SK-N-SH (cell line): ENCODE measurements at regions not wholly inside any gene's neighbourhood (a gene's known extent, or its start where the extent isn't known, plus 50 kb on each side); places are given as distances from the start of the nearest gene placed in this dataset.

Experiments
- CTCF ChIA-PET: fragments of 300-600, 350-600 bp; formaldehyde crosslinking; extraction: SDS; loops from one replicate; lab custom pipeline; 2021; lab: Yijun Ruan, JAX
- POLR2A ChIA-PET: fragments of 350-600 bp; sonication (Branson Sonifier 250); formaldehyde crosslinking; extraction: SDS; loops from one replicate; lab custom pipeline; 2020; ENCODE audit warnings: antibody characterized with exemption, inconsistent platforms; lab: Yijun Ruan, JAX
- DNase-seq: peaks from one replicate; pipeline ENCODE4 v3.0.0; 2012
- H2AFZ ChIP-seq: fragments of 200-600 bp; sonication (generic); 2 replicates; pipeline ENCODE4 v1.8.1; 2016; ENCODE audit warnings: antibody characterized with exemption, mild to moderate bottlenecking, low read depth
- H3F3A ChIP-seq: fragments of 200-600 bp; sonication (generic); replicated peaks from 2 replicates; pipeline ENCODE3; 2016; ENCODE audit warnings: antibody characterized with exemption, mild to moderate bottlenecking; ENCODE audit not compliant: insufficient read depth
- H3K27ac ChIP-seq, 2 experiments: fragments of 200-500 bp in 1 of 2; fragments of 200-600 bp in 1 of 2; sonication (Bioruptor generic) in 1 of 2; sonication (generic), shearing (Covaris generic) in 1 of 2; 2 replicates each; pipeline versions ENCODE4 v1.5.1 to v1.6.1; 2014 to 2016; ENCODE audit warnings: low read depth in 2 of 2, inconsistent platforms in 1 of 2, low read length in 1 of 2, mild to moderate bottlenecking in 1 of 2, mixed read lengths in 1 of 2
- H3K27me3 ChIP-seq: fragments of 200-600 bp; sonication (generic), shearing (Covaris generic); 2 replicates; pipeline ENCODE4 v1.6.1; 2016; ENCODE audit warnings: mixed run types; ENCODE audit not compliant: insufficient read depth
- H3K36me3 ChIP-seq, 2 experiments: fragments of 200-500 bp in 1 of 2; fragments of 200-600 bp in 1 of 2; sonication (Bioruptor generic) in 1 of 2; sonication (generic) in 1 of 2; replicated peaks in 1 of 2; 2 replicates each; pipeline versions ENCODE3 to v1.5.1; 2014 to 2016; ENCODE audit warnings: low read length in 1 of 2, mild to moderate bottlenecking in 1 of 2; ENCODE audit not compliant: insufficient read depth in 2 of 2, control insufficient read depth in 1 of 2
- H3K4me1 ChIP-seq, 2 experiments: fragments of 200-500 bp in 1 of 2; fragments of 200-600 bp in 1 of 2; sonication (Bioruptor generic) in 1 of 2; sonication (generic), shearing (Covaris generic) in 1 of 2; 2 replicates each; pipeline versions ENCODE4 v1.5.1 to v1.6.1; 2014 to 2016; ENCODE audit warnings: low read depth in 1 of 2, low read length in 1 of 2, mixed run types in 1 of 2; ENCODE audit not compliant: insufficient read depth in 2 of 2, control insufficient read depth in 1 of 2
- H3K4me2 ChIP-seq: fragments of 200-600 bp; sonication (generic), shearing (Covaris generic); 2 replicates; pipeline ENCODE4 v1.6.1; 2017; ENCODE audit warnings: mixed run types
- H3K4me3 ChIP-seq, 2 experiments: fragments of 200-500 bp in 1 of 2; fragments of 200-600 bp in 1 of 2; sonication (Bioruptor generic) in 1 of 2; sonication (generic), shearing (Covaris generic) in 1 of 2; 2 replicates each; pipeline versions ENCODE4 v1.5.1 to v1.8.1; 2014 to 2016; ENCODE audit warnings: low read depth in 2 of 2, inconsistent platforms in 1 of 2, low read length in 1 of 2, mild to moderate bottlenecking in 1 of 2, mixed read lengths in 1 of 2, moderate library complexity in 1 of 2
- H3K79me2 ChIP-seq: fragments of 200-600 bp; sonication (generic); 2 replicates; pipeline ENCODE4 v1.8.1; 2017; ENCODE audit warnings: mild to moderate bottlenecking; ENCODE audit not compliant: insufficient read depth
- H3K9ac ChIP-seq: fragments of 200-600 bp; sonication (generic); 2 replicates; pipeline ENCODE4 v1.6.1; 2017; ENCODE audit warnings: mixed run types
- H3K9me2 ChIP-seq: fragments of 200-600 bp; sonication (generic); 2 replicates; pipeline ENCODE4 v1.6.1; 2017; ENCODE audit warnings: mixed run types
- H3K9me3 ChIP-seq: fragments of 200-600 bp; sonication (generic); 2 replicates; pipeline ENCODE4 v1.6.1; 2017; ENCODE audit warnings: mixed run types, mild to moderate bottlenecking, moderate library complexity
- H4K20me1 ChIP-seq: fragments of 200-600 bp; sonication (generic); 2 replicates; pipeline ENCODE4 v1.6.1; 2017; ENCODE audit warnings: mild to moderate bottlenecking, mixed run types; ENCODE audit not compliant: insufficient read depth
- CHD2 ChIP-seq: fragments of 150-350 bp; IDR thresholded peaks from 2 replicates; pipeline ENCODE4 v1.6.1; 2018; ENCODE audit warnings: low read length; ENCODE audit not compliant: partially characterized antibody
- CTCF ChIP-seq: fragments of 200-600 bp; sonication (generic); IDR thresholded peaks from 2 replicates; pipeline ENCODE4 v1.6.1; 2017; ENCODE audit warnings: antibody characterized with exemption, mild to moderate bottlenecking, moderate library complexity
- EP300 ChIP-seq, 2 experiments: IDR thresholded peaks; 2 replicates each; pipeline versions ENCODE4 v1.4.0 to v1.6.1; 2012; ENCODE audit warnings: borderline replicate concordance in 1 of 2, low read depth in 1 of 2, low read length in 1 of 2
- FOSL2 ChIP-seq: IDR thresholded peaks from 2 replicates; pipeline ENCODE4 v1.4.0; 2012; ENCODE audit warnings: low read depth, mild to moderate bottlenecking, moderate library complexity, borderline replicate concordance
- GATA2 ChIP-seq: sonication (generic); formaldehyde crosslinking; IDR thresholded peaks from 2 replicates; pipeline ENCODE4 v1.5.0; 2020; ENCODE audit warnings: mild to moderate bottlenecking, missing genetic modification reagents
- IRF3 ChIP-seq: fragments of 150-350 bp; IDR thresholded peaks from 2 replicates; pipeline ENCODE4 v1.6.1; 2016; ENCODE audit warnings: mild to moderate bottlenecking, low read depth, low read length
- JUND ChIP-seq: IDR thresholded peaks from 2 replicates; pipeline ENCODE4 v1.4.0; 2012
- RAD21 ChIP-seq: IDR thresholded peaks from 2 replicates; pipeline ENCODE4 v1.6.1; 2012; ENCODE audit warnings: mild to moderate bottlenecking, low read length
- RCOR1 ChIP-seq: fragments of 150-350 bp; IDR thresholded peaks from 2 replicates; pipeline ENCODE4 v1.6.1; 2017; ENCODE audit warnings: antibody characterized with exemption, low read length
- RXRA ChIP-seq: IDR thresholded peaks from 2 replicates; pipeline ENCODE4 v1.4.0; 2012; ENCODE audit warnings: low read depth, mild to moderate bottlenecking, borderline replicate concordance
- SIN3A ChIP-seq: IDR thresholded peaks from 2 replicates; pipeline ENCODE4 v1.6.1; 2012; ENCODE audit warnings: low read depth, mild to moderate bottlenecking, low read length, moderate library complexity, borderline replicate concordance
- TCF12 ChIP-seq: IDR thresholded peaks from 2 replicates; pipeline ENCODE4 v1.4.0; 2012
- USF1 ChIP-seq: IDR thresholded peaks from 2 replicates; pipeline ENCODE4 v1.4.0; 2012; ENCODE audit warnings: low read depth, borderline replicate concordance
- USF2 ChIP-seq: fragments of 150-350 bp; IDR thresholded peaks from 2 replicates; pipeline ENCODE4 v1.6.1; 2017; ENCODE audit warnings: antibody characterized with exemption, low read length, low read depth, borderline replicate concordance
- WGBS: methylation state at CpG from one replicate; pipeline ENCODE4 v1.1.6; 2017; ENCODE audit warnings: low lambda C conversion rate; 5-methylcytosine and 5-hydroxymethylcytosine counted together

- 38% methylated on average over 5 of the region's 5 CpGs for WGBS
- Histone ChIP-seq H3F3A (no peaks in the 10 kb centered on the region), H3K9me2 (no peaks in the 10 kb centered on the region)
These were observed 67.5 kb upstream of the NPY2R start for GRCh38 chr4:155140889-155141288.

GRCh38 chr4:155143512-155143911 is 64.9 kb upstream of the NPY2R start:
- H3K9ac ChIP-seq, result no peak overlapping the region
- no peaks in the 10 kb centered on the region for H3K79me2 ChIP-seq
- no peaks in the 10 kb centered on the region for H3K27me3 ChIP-seq
- H2AFZ ChIP-seq, result no peak overlapping the region
- H3K4me2 ChIP-seq, result no peak overlapping the region
- no peak for TF ChIP-seq USF1
- no peak for TF ChIP-seq EP300 (IDR thresholded peaks at IDR 0.05; ENCODE audit: borderline replicate concordance in 1 of 2, low read depth in 1 of 2, low read length in 1 of 2)
- no peak for TF ChIP-seq USF2
- TF ChIP-seq RXRA, result no peak
- TF ChIP-seq FOSL2, result no peak
- TF ChIP-seq IRF3, result no peak
- no peak for TF ChIP-seq SIN3A
- no peak overlapping the region for H3K4me3 ChIP-seq
- ChIA-PET CTCF (interaction anchor here (1.5 kb wide), 1 partner anchor 9 kb away, joined by 3 read pairs; no protein-coding TSS in a partner anchor), POLR2A (no interaction called here)
- H3K9me3 ChIP-seq, result no peaks in the 10 kb centered on the region
- H4K20me1 ChIP-seq, result no peaks in the 10 kb centered on the region
- H3K4me1 ChIP-seq, result no peaks in the 10 kb centered on the region
- DNase-seq, result no peak
- WGBS, result 11% methylated on average over 1 of the region's 1 CpG
- no peak overlapping the region for H3K27ac ChIP-seq
- H3K36me3 ChIP-seq, result no peaks in the 10 kb centered on the region
- H3K9me2 ChIP-seq, result no peaks in the 10 kb centered on the region
- no peaks in the 10 kb centered on the region for H3F3A ChIP-seq

More at GRCh38 chr4:155140889-155141288, 67.5 kb upstream of the NPY2R start:
- Histone ChIP-seq H3K4me3 (no peak overlapping the region), H3K36me3 (no peaks in the 10 kb centered on the region), H3K4me2 (no peak overlapping the region), H3K4me1 (no peaks in the 10 kb centered on the region), H4K20me1 (no peaks in the 10 kb centered on the region), H3K9me3 (no peaks in the 10 kb centered on the region)
- no peak for DNase-seq
- ChIA-PET POLR2A (no interaction called here), CTCF (no interaction called here)
- TF ChIP-seq GATA2, result no peak
- no peak for TF ChIP-seq EP300 (IDR thresholded peaks at IDR 0.05; ENCODE audit: borderline replicate concordance in 1 of 2, low read depth in 1 of 2, low read length in 1 of 2)
- TF ChIP-seq RAD21, result no peak
- no peak for TF ChIP-seq SIN3A
- TF ChIP-seq CHD2, result no peak
- no peak for TF ChIP-seq CTCF
- TF ChIP-seq TCF12, result no peak
- TF ChIP-seq JUND, result no peak
- no peak for TF ChIP-seq RCOR1
- TF ChIP-seq IRF3, result no peak
- TF ChIP-seq, all 33 proteins: peak for 0
- H3K9ac ChIP-seq, result no peak overlapping the region
- H3K27ac ChIP-seq, result no peak overlapping the region
- H3K79me2 ChIP-seq, result no peaks in the 10 kb centered on the region
- no peak overlapping the region for H2AFZ ChIP-seq
- no peaks in the 10 kb centered on the region for H3K27me3 ChIP-seq
